ENCODE measurements at regions not wholly inside any gene's neighbourhood (a gene's known extent, or its start where the extent isn't known, plus 50 kb on each side); places are given as distances from the start of the nearest gene placed in this dataset.
A peak's percentile ranks its signal among the peaks of the same experiment; 100 is the strongest.

- Mint-ChIP-seq H3K4me3 (ENCODE audit: unreplicated experiment) (no peak overlapping the region), H3K4me1 (ENCODE audit: unreplicated experiment) (no peaks in the 10 kb centered on the region), H3K27ac (ENCODE audit: unreplicated experiment) (no peak overlapping the region), H3K9me3 (ENCODE audit: unreplicated experiment) (peaks cover 23% of the 10 kb centered on the region), H3K27me3 (ENCODE audit: unreplicated experiment) (no peaks in the 10 kb centered on the region), H3K36me3 (ENCODE audit: unreplicated experiment) (peaks cover 9% of the 10 kb centered on the region)
- DNase-seq (ENCODE audit: extremely low spot score, unreplicated experiment) = no peak
- TF ChIP-seq CTCF (IDR thresholded peaks at IDR 0.05) = no peak
Measured at GRCh38 chr12:58519839-58520238, 400.5 kb downstream of the LRIG3 start.

- no peak for TF ChIP-seq CTCF (IDR thresholded peaks at IDR 0.05)
- DNase-seq (ENCODE audit: extremely low spot score, unreplicated experiment) = no peak
- peaks cover 8% of the 10 kb centered on the region for H3K4me1 Mint-ChIP-seq (ENCODE audit: unreplicated experiment)
Measured at GRCh38 chr12:58521152-58521551, 399.2 kb downstream of the LRIG3 start.

GRCh38 chr12:58521796-58522195, 398.5 kb downstream of the LRIG3 start:
- Mint-ChIP-seq H3K36me3 (ENCODE audit: unreplicated experiment) (peaks cover 11% of the 10 kb centered on the region), H3K9me3 (ENCODE audit: unreplicated experiment) (peaks cover 18% of the 10 kb centered on the region), H3K4me3 (ENCODE audit: unreplicated experiment) (no peak overlapping the region), H3K27ac (ENCODE audit: unreplicated experiment) (no peak overlapping the region), H3K4me1 (ENCODE audit: unreplicated experiment) (peaks cover 11% of the 10 kb centered on the region), H3K27me3 (ENCODE audit: unreplicated experiment) (no peaks in the 10 kb centered on the region)
- no peak for DNase-seq (ENCODE audit: extremely low spot score, unreplicated experiment)
- no peak for TF ChIP-seq CTCF (IDR thresholded peaks at IDR 0.05)

More at GRCh38 chr12:58521152-58521551, 399.2 kb downstream of the LRIG3 start:
- peaks cover 22% of the 10 kb centered on the region for H3K9me3 Mint-ChIP-seq (ENCODE audit: unreplicated experiment)
- no peak overlapping the region for H3K4me3 Mint-ChIP-seq (ENCODE audit: unreplicated experiment)
- no peaks in the 10 kb centered on the region for H3K27me3 Mint-ChIP-seq (ENCODE audit: unreplicated experiment)
- peaks cover 9% of the 10 kb centered on the region for H3K36me3 Mint-ChIP-seq (ENCODE audit: unreplicated experiment)
- H3K27ac Mint-ChIP-seq (ENCODE audit: unreplicated experiment) = no peak overlapping the region

GRCh38 chr12:58523360-58523759, 396.9 kb downstream of the LRIG3 start:
- no peak overlapping the region for H3K27ac Mint-ChIP-seq (ENCODE audit: unreplicated experiment)
- no peak for TF ChIP-seq CTCF (IDR thresholded peaks at IDR 0.05)
- no peaks in the 10 kb centered on the region for H3K27me3 Mint-ChIP-seq (ENCODE audit: unreplicated experiment)
- peaks cover 11% of the 10 kb centered on the region for H3K36me3 Mint-ChIP-seq (ENCODE audit: unreplicated experiment)
- no peak overlapping the region for H3K4me3 Mint-ChIP-seq (ENCODE audit: unreplicated experiment)
- H3K9me3 Mint-ChIP-seq (ENCODE audit: unreplicated experiment) = peaks cover 18% of the 10 kb centered on the region
- peaks cover 21% of the 10 kb centered on the region for H3K4me1 Mint-ChIP-seq (ENCODE audit: unreplicated experiment)
- DNase-seq (ENCODE audit: extremely low spot score, unreplicated experiment) = no peak

- no peak for TF ChIP-seq CTCF (IDR thresholded peaks at IDR 0.05)
- peaks cover 58% of the 10 kb centered on the region for H3K4me1 Mint-ChIP-seq (ENCODE audit: unreplicated experiment)
- H3K4me3 Mint-ChIP-seq (ENCODE audit: unreplicated experiment) = no peak overlapping the region
- peaks cover 18% of the 10 kb centered on the region for H3K9me3 Mint-ChIP-seq (ENCODE audit: unreplicated experiment)
- H3K27me3 Mint-ChIP-seq (ENCODE audit: unreplicated experiment) = no peaks in the 10 kb centered on the region
- peaks cover 15% of the 10 kb centered on the region for H3K36me3 Mint-ChIP-seq (ENCODE audit: unreplicated experiment)
- peak overlapping the region; percentile 91 for H3K27ac Mint-ChIP-seq (ENCODE audit: unreplicated experiment)
- no peak for DNase-seq (ENCODE audit: extremely low spot score, unreplicated experiment)
Measured at GRCh38 chr12:58528271-58528670, 392.0 kb downstream of the LRIG3 start.

Measured in osteocyte (in vitro differentiated cells).